MCF 10A (cell line): ENCODE measurements at regions not wholly inside any gene's neighbourhood (a gene's known extent, or its start where the extent isn't known, plus 50 kb on each side); places are given as distances from the start of the nearest gene placed in this dataset.

ENCODE experiments used
- BruUV-seq: library from RNA; stranded (reverse); fragments of 400-500 nt; replicated peaks from 2 replicates; lab custom pipeline; 2021; lab: Mats Ljungman, UMichigan
- CTCF ChIA-PET: fragments of 300-600 bp; sonication (Branson Sonifier 250); formaldehyde crosslinking; extraction: SDS; loops from one replicate; lab custom pipeline; 2021; ENCODE audit warnings: antibody characterized with exemption, inconsistent platforms; lab: Yijun Ruan, JAX
- POLR2A ChIA-PET: fragments of 300-600, 350-650 bp; sonication (Branson Sonifier 250); formaldehyde crosslinking; extraction: SDS; loops from one replicate; lab custom pipeline; 2020; ENCODE audit warnings: antibody characterized with exemption, inconsistent platforms; lab: Yijun Ruan, JAX
- DNase-seq: peaks from one replicate; pipeline ENCODE4 v3.0.0-alpha.2; 2018; ENCODE audit not compliant: unreplicated experiment
- H3K27ac Mint-ChIP-seq: one replicate; pipeline ENCODE4 v1.8.0; 2022; ENCODE audit warnings: mild to moderate bottlenecking, low read depth, mixed read lengths; ENCODE audit not compliant: unreplicated experiment
- H3K27me3 Mint-ChIP-seq: one replicate; pipeline ENCODE4 v1.8.0; 2022; ENCODE audit warnings: mixed read lengths; ENCODE audit not compliant: insufficient read depth, unreplicated experiment
- H3K36me3 Mint-ChIP-seq: one replicate; pipeline ENCODE4 v1.8.0; 2022; ENCODE audit warnings: mild to moderate bottlenecking, moderate library complexity, mixed read lengths; ENCODE audit not compliant: insufficient read depth, unreplicated experiment
- H3K4me1 Mint-ChIP-seq: one replicate; pipeline ENCODE4 v1.8.0; 2022; ENCODE audit warnings: mixed read lengths; ENCODE audit not compliant: insufficient read depth, unreplicated experiment
- H3K4me3 Mint-ChIP-seq: one replicate; pipeline ENCODE4 v1.8.0; 2022; ENCODE audit warnings: mild to moderate bottlenecking, moderate library complexity, mixed read lengths; ENCODE audit not compliant: unreplicated experiment
- H3K9me3 Mint-ChIP-seq: one replicate; pipeline ENCODE4 v1.8.0; 2022; ENCODE audit warnings: mixed read lengths; ENCODE audit not compliant: unreplicated experiment
- CTCF ChIP-seq: fragments of 200-600 bp; IDR thresholded peaks from one replicate; pipeline ENCODE4 v1.8.0; 2022; ENCODE audit warnings: antibody characterized with exemption, mild to moderate bottlenecking; ENCODE audit not compliant: unreplicated experiment
- intact Hi-C: fragments of 100-400 bp; cut with micrococcal nuclease; formaldehyde crosslinking; loops from 2 replicates; pipeline ENCODE4 v1.14.1; 2022

GRCh38 chr13:77412860-77413259 is 86.0 kb upstream of the MYCBP2 start:
- Mint-ChIP-seq H3K4me1 (no peaks in the 10 kb centered on the region), H3K36me3 (no peaks in the 10 kb centered on the region), H3K4me3 (no peak overlapping the region), H3K27me3 (peaks cover 72% of the 10 kb centered on the region), H3K27ac (no peak overlapping the region), H3K9me3 (no peaks in the 10 kb centered on the region)
- CTCF ChIA-PET, result no interaction called here
- intact Hi-C loops, result no loop called here
- POLR2A ChIA-PET, result no interaction called here
- BruUV-seq, result no TSS peak
- DNase-seq, result no peak
- no peak for TF ChIP-seq CTCF

- Mint-ChIP-seq H3K27ac (no peak overlapping the region), H3K27me3 (peaks cover 72% of the 10 kb centered on the region), H3K4me3 (no peak overlapping the region), H3K9me3 (no peaks in the 10 kb centered on the region), H3K4me1 (no peaks in the 10 kb centered on the region), H3K36me3 (no peaks in the 10 kb centered on the region)
- ChIA-PET POLR2A (no interaction called here), CTCF (no interaction called here)
- intact Hi-C loops, result no loop called here
- TF ChIP-seq CTCF, result no peak
- no peak for DNase-seq
- no TSS peak for BruUV-seq
These were observed 85.3 kb upstream of the MYCBP2 start for GRCh38 chr13:77412116-77412635.

DNA sequence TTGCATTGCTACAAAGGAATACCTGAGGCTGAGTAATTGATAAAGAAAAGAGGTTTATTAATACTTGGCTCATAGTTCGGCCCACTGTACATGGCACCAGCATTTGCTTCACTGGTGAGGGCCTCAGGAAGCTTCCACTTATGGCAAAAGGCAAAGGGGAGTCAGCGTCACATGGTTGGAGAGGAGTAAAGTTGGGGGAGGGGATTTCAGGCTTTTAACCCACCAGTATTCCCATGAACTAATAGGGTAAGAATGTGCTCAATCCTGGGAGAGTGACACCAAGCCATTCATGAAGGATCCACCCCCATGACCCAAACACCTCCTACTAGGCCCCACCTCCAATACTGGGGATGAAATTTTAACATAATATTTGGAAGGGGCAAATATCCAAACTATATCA is 82.5 kb upstream of the MYCBP2 start:
- H3K4me1 Mint-ChIP-seq, result no peaks in the 10 kb centered on the region
- intact Hi-C loops, result no loop called here
- H3K27ac Mint-ChIP-seq, result no peak overlapping the region
- peaks cover 52% of the 10 kb centered on the region for H3K27me3 Mint-ChIP-seq
- no peaks in the 10 kb centered on the region for H3K36me3 Mint-ChIP-seq
- BruUV-seq, result no TSS peak
- H3K4me3 Mint-ChIP-seq, result no peak overlapping the region
- DNase-seq, result no peak
- no peaks in the 10 kb centered on the region for H3K9me3 Mint-ChIP-seq
- ChIA-PET POLR2A (no interaction called here), CTCF (no interaction called here)
- TF ChIP-seq CTCF, result no peak

DNA sequence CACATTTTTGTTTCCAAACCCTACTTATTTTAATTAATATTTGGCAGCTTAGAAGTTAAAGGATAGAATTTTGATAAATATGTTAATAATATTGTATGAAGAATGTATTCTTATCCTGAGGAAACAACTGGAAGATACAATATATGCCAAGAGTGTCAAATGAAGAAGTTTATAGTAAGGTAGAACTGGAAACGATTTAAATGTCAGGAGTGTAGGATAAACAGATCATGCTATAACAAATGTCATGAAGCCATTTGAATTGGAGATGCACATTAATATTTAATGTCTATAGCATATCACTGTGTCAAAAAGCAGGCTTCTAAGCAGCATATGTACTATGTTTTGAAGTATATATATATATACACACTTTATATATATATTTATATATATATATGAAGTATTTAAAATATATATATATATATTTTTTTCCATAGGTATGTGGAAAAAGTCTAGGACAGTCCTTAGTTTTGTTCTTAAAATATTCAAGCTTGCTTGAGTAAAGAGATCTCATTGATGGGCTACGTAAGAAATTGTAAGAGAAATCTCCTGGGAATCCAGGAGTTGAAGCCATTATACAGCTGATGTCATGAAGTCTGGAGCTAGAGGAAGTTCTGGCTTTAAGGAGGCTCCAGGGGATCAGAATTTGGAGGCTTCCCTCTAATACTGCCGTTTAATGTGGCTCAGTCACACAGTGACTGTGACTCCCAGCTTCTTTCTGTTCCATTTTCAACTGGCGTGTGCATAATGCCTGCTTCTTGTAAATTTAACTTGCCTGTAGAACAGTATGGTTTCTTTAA is 79.9 kb upstream of the MYCBP2 start:
- H3K4me3 Mint-ChIP-seq, result no peak overlapping the region
- no peak for DNase-seq
- no peak for TF ChIP-seq CTCF
- intact Hi-C loops, result no loop called here
- no peaks in the 10 kb centered on the region for H3K9me3 Mint-ChIP-seq
- POLR2A ChIA-PET, result interaction anchor here (0.9 kb wide), 1 partner anchor 9 kb away, joined by 3 read pairs; no protein-coding TSS in a partner anchor
- peaks cover 77% of the 10 kb centered on the region for H3K27me3 Mint-ChIP-seq
- no TSS peak for BruUV-seq
- H3K36me3 Mint-ChIP-seq, result no peaks in the 10 kb centered on the region
- CTCF ChIA-PET, result interaction anchor here (0.6 to 0.9 kb wide), 2 partner anchors 10 to 80 kb away, joined by 3 read pairs; partner anchors contain the start of gene MYCBP2
- H3K4me1 Mint-ChIP-seq, result no peaks in the 10 kb centered on the region
- no peak overlapping the region for H3K27ac Mint-ChIP-seq
